ENCODE measurements at regions not wholly inside any gene's neighbourhood (a gene's known extent, or its start where the extent isn't known, plus 50 kb on each side); places are given as distances from the start of the nearest gene placed in this dataset.

GRCh38 chr9:27800159-27800558 lies 226.9 kb upstream of the C9orf72 start:
- no peak for TF ChIP-seq CTCF (IDR thresholded peaks at IDR 0.05)
- TF ChIP-seq EZH2 (IDR thresholded peaks at IDR 0.05), result no peak

Data from neural progenitor cell (in vitro differentiated cells).